Gastrocnemius medialis (tissue), 4 donors: ENCODE measurements at regions not wholly inside any gene's neighbourhood (a gene's known extent, or its start where the extent isn't known, plus 50 kb on each side); places are given as distances from the start of the nearest gene placed in this dataset.

Experiments used
- CTCF ChIP-seq, 5 experiments: fragments of 450-650 bp in 3 of 5; fragments of 200-600 bp in 2 of 5; sonication (generic) in 2 of 5; IDR thresholded peaks in 4 of 5; conservative IDR thresholded peaks in 1 of 5; 1 replicate in 4 of 5; 2 replicates in 1 of 5; pipeline ENCODE4 v1.5.1; 2016 to 2019; ENCODE audit warnings: antibody characterized with exemption in 5 of 5, mild to moderate bottlenecking in 3 of 5, moderate library complexity in 3 of 5
- POLR2A ChIP-seq, 2 donors: fragments of 450-650 bp; IDR thresholded peaks; one replicate each; pipeline ENCODE4 v1.6.1; 2017; ENCODE audit warnings: antibody characterized with exemption in 2 of 2, mild to moderate bottlenecking in 2 of 2, moderate library complexity in 2 of 2

- TF ChIP-seq POLR2A (IDR thresholded peaks at IDR 0.05), result no peak
- TF ChIP-seq CTCF (IDR thresholded peaks at IDR 0.05 in 4 of 5, conservative IDR thresholded peaks at IDR 0.05 in 1 of 5), result no peak
These were observed 162.9 kb upstream of the TLE3 start for GRCh38 chr15:70260580-70260979.
